IMR-90 (cell line): ENCODE measurements at regions not wholly inside any gene's neighbourhood (a gene's known extent, or its start where the extent isn't known, plus 50 kb on each side); places are given as distances from the start of the nearest gene placed in this dataset.

Experiments
- ATAC-seq: fragments of 200-7000 bp; cut with Tn5 transposase; 2 replicates; pipeline ENCODE4 v1.9.1; 2020; ENCODE audit warnings: low read depth, mild to moderate bottlenecking, moderate library complexity
- BruUV-seq: library from RNA; stranded (reverse); fragments of 400-500 nt; replicated peaks from 2 replicates; lab custom pipeline; 2021; lab: Mats Ljungman, UMichigan
- CTCF ChIA-PET: fragments of 300-600 bp; formaldehyde crosslinking; extraction: SDS; loops from one replicate; lab custom pipeline; 2021; ENCODE audit warnings: antibody characterized with exemption; lab: Yijun Ruan, JAX
- POLR2A ChIA-PET: fragments of 300-600 bp; sonication (Branson Sonifier 250); formaldehyde crosslinking; loops from one replicate; lab custom pipeline; 2022; ENCODE audit warnings: antibody characterized with exemption; ENCODE audit not compliant: unreplicated experiment; lab: Charles Lee
- DNase-seq: peaks from one replicate; pipeline ENCODE4 v3.0.0; 2013
- H2AFZ ChIP-seq: replicated peaks from 2 replicates; pipeline ENCODE3; 2013; ENCODE audit warnings: low read length, mild to moderate bottlenecking; ENCODE audit not compliant: poor library complexity
- H2AK5ac ChIP-seq: 2 replicates; pipeline ENCODE4 v1.6.1; 2013; ENCODE audit warnings: low read depth, low read length, inconsistent platforms
- H2AK9ac ChIP-seq: replicated peaks from 2 replicates; pipeline ENCODE3; 2013; ENCODE audit warnings: mild to moderate bottlenecking, low read depth, low read length, moderate library complexity; ENCODE audit not compliant: poor library complexity
- H2BK120ac ChIP-seq: 2 replicates; pipeline ENCODE4 v1.6.1; 2013; ENCODE audit warnings: low read depth, low read length, inconsistent platforms
- H2BK15ac ChIP-seq: 3 replicates; pipeline ENCODE4 v1.6.1; 2013; ENCODE audit warnings: low read depth, low read length, inconsistent platforms
- H2BK20ac ChIP-seq: 2 replicates; pipeline ENCODE4 v1.6.1; 2013; ENCODE audit warnings: low read depth, mild to moderate bottlenecking, inconsistent platforms, low read length, moderate library complexity
- H2BK5ac ChIP-seq: 2 replicates; pipeline ENCODE4 v1.6.1; 2013; ENCODE audit warnings: mild to moderate bottlenecking, low read depth, low read length, inconsistent platforms; ENCODE audit not compliant: poor library complexity, severe bottlenecking
- H3K14ac ChIP-seq: replicated peaks from 2 replicates; pipeline ENCODE4 v1.6.1; 2013; ENCODE audit warnings: low read depth, low read length, inconsistent platforms
- H3K18ac ChIP-seq: 2 replicates; pipeline ENCODE4 v1.6.1; 2013; ENCODE audit warnings: low read depth, low read length, control low read depth
- H3K23ac ChIP-seq: 2 replicates; pipeline ENCODE4 v1.6.1; 2013; ENCODE audit warnings: low read depth, low read length, inconsistent platforms
- H3K27ac ChIP-seq: 2 replicates; pipeline ENCODE4 v1.5.1; 2013; ENCODE audit warnings: mild to moderate bottlenecking, control low read depth, low read length; ENCODE audit not compliant: insufficient read depth
- H3K27me3 ChIP-seq: 2 replicates; pipeline ENCODE4 v1.6.1; 2013; ENCODE audit warnings: low read length; ENCODE audit not compliant: control insufficient read depth, insufficient read depth
- H3K36me3 ChIP-seq: 2 replicates; pipeline ENCODE4 v1.6.1; 2013; ENCODE audit warnings: low read length, mixed read lengths; ENCODE audit not compliant: control insufficient read depth, insufficient read depth
- H3K4ac ChIP-seq: 2 replicates; pipeline ENCODE4 v1.6.1; 2013; ENCODE audit warnings: low read depth, low read length, inconsistent platforms
- H3K4me1 ChIP-seq: 2 replicates; pipeline ENCODE4 v1.6.1; 2013; ENCODE audit warnings: low read length, mixed read lengths; ENCODE audit not compliant: control insufficient read depth, insufficient read depth
- H3K4me2 ChIP-seq: 2 replicates; pipeline ENCODE4 v1.6.1; 2013; ENCODE audit warnings: low read depth, mild to moderate bottlenecking, control low read depth, low read length, moderate library complexity
- H3K4me3 ChIP-seq: 2 replicates; pipeline ENCODE4 v1.5.1; 2013; ENCODE audit warnings: low read depth, mild to moderate bottlenecking, control low read depth, low read length, moderate library complexity; ENCODE audit not compliant: insufficient read depth
- H3K56ac ChIP-seq: 2 replicates; pipeline ENCODE4 v1.6.1; 2013; ENCODE audit warnings: low read length, inconsistent platforms; ENCODE audit not compliant: insufficient read depth; ENCODE audit errors: extremely low read depth
- H3K79me1 ChIP-seq, 2 experiments: 2 replicates each; pipeline ENCODE4 v1.6.1; 2013; ENCODE audit warnings: low read length in 2 of 2, inconsistent platforms in 1 of 2, low read depth in 1 of 2
- H3K9ac ChIP-seq: 2 replicates; pipeline ENCODE4 v1.6.1; 2013; ENCODE audit warnings: low read depth, low read length, control low read depth
- H3K9me1 ChIP-seq: 2 replicates; pipeline ENCODE4 v1.6.1; 2013; ENCODE audit warnings: low read length, inconsistent platforms; ENCODE audit not compliant: insufficient read depth
- H3K9me3 ChIP-seq: 2 replicates; pipeline ENCODE4 v1.6.1; 2013; ENCODE audit warnings: low read length; ENCODE audit not compliant: control insufficient read depth, insufficient read depth
- H4K20me1 ChIP-seq: 2 replicates; pipeline ENCODE4 v1.6.1; 2013; ENCODE audit warnings: low read length, inconsistent platforms; ENCODE audit not compliant: insufficient read depth
- H4K5ac ChIP-seq: 2 replicates; pipeline ENCODE4 v1.6.1; 2013; ENCODE audit warnings: mild to moderate bottlenecking, low read depth, low read length, control low read depth
- H4K8ac ChIP-seq, 2 experiments: 2 replicates each; pipeline ENCODE4 v1.6.1; 2013; ENCODE audit warnings: low read depth in 2 of 2, low read length in 2 of 2, control low read depth in 1 of 2, inconsistent platforms in 1 of 2
- H4K91ac ChIP-seq: 2 replicates; pipeline ENCODE4 v1.6.1; 2013; ENCODE audit warnings: low read depth, low read length, inconsistent platforms; ENCODE audit not compliant: insufficient read depth
- MAFK ChIP-seq: IDR thresholded peaks from 2 replicates; pipeline ENCODE4 v1.6.1; 2012; ENCODE audit warnings: low read depth, low read length, improper control_type of control experiment
- MXI1 ChIP-seq: IDR thresholded peaks from 2 replicates; pipeline ENCODE4 v1.6.1; 2012; ENCODE audit warnings: low read depth, mild to moderate bottlenecking, low read length, moderate library complexity, borderline replicate concordance
- WGBS, 2 experiments: methylation state at CpG; one replicate each; pipeline versions ENCODE4 v1.1.5 to v1.1.7; 2013; ENCODE audit warnings: missing lambda C conversion rate in 2 of 2; ENCODE audit not compliant: insufficient read length in 1 of 2; ENCODE audit errors: extremely low coverage in 2 of 2; 5-methylcytosine and 5-hydroxymethylcytosine counted together
- dilution Hi-C: fragments of 300-500 bp; cut with HindIII; formaldehyde crosslinking; loops from one replicate; pipeline ENCODE4 v1.14.3; 2018; ENCODE audit warnings: low sequenced_read_pairs; ENCODE audit not compliant: unreplicated experiment
- in situ Hi-C: fragments of 300-500 bp; cut with MboI; formaldehyde crosslinking; loops from 3 replicates; pipeline ENCODE4 v1.14.3; 2019; ENCODE audit warnings: low sequenced_read_pairs, inconsistent platforms, mixed read lengths
- intact Hi-C: fragments of 100-400 bp; cut with micrococcal nuclease; formaldehyde crosslinking; loops from 2 replicates; pipeline ENCODE4 v1.10.0; 2022
- TF ChIP-seq, protein P1 (sequence below): fragments of 150-350 bp; IDR thresholded peaks from 2 replicates; pipeline ENCODE4 v1.6.1; 2017; ENCODE audit warnings: mild to moderate bottlenecking, antibody characterized with exemption, low read length, low read depth

DNA sequence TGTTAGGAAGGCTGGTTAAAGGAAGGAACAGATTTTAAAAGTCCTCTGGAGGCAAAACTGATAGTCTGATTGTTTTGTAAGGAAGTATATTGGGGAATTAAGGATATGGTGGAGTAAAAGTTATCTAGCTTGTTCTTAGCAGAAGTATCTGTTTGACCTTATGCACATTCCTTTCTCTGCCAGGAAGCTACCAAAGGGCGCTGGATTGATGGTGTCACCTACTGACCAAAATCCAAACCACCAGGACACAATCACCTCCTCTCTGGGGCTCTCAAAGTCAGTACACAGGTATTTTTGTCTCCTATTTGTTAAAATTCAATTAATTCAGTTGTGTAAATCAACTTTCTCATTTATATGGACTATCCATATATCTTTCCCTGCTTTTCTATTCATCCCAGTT, 484.5 kb downstream of the NUP35 start:
- no peak overlapping the region for H3K23ac ChIP-seq
- CTCF ChIA-PET: no interaction called here

More for the DNA sequence above, 484.5 kb downstream of the NUP35 start:
- no peak overlapping the region for H2AFZ ChIP-seq
- peaks cover 4% of the 10 kb centered on the region for H3K9me3 ChIP-seq
- no peak overlapping the region for H3K27ac ChIP-seq
- H3K79me1 ChIP-seq: no peaks in the 10 kb centered on the region
- no peak overlapping the region for H3K18ac ChIP-seq
- no peak for ATAC-seq
- H3K4me1 ChIP-seq: no peaks in the 10 kb centered on the region
- no peak overlapping the region for H2BK15ac ChIP-seq
- no peak overlapping the region for H2AK5ac ChIP-seq
- WGBS, 2 experiments: no CpG with 5 or more reads among the region's 1 CpG
- H3K4me3 ChIP-seq: no peak overlapping the region
- no peaks in the 10 kb centered on the region for H4K20me1 ChIP-seq
- DNase-seq: no peak
- H3K4ac ChIP-seq: no peak overlapping the region
- no TSS peak for BruUV-seq
- H2BK120ac ChIP-seq: no peak overlapping the region
- H2BK5ac ChIP-seq: no peak overlapping the region
- no peak overlapping the region for H2AK9ac ChIP-seq
- no peak overlapping the region for H4K5ac ChIP-seq
- H2BK20ac ChIP-seq: no peak overlapping the region
- H3K9me1 ChIP-seq: no peaks in the 10 kb centered on the region
- H3K9ac ChIP-seq: no peak overlapping the region
- H3K27me3 ChIP-seq: no peaks in the 10 kb centered on the region
- intact Hi-C loops: no loop called here
- no peak overlapping the region for H3K4me2 ChIP-seq
- dilution Hi-C loops: no loop called here
- no peak overlapping the region for H3K14ac ChIP-seq
- H4K8ac ChIP-seq: no peak overlapping the region
- POLR2A ChIA-PET: no interaction called here
- H3K36me3 ChIP-seq: no peaks in the 10 kb centered on the region
- H3K56ac ChIP-seq: no peak overlapping the region
- TF ChIP-seq, protein P1, sequence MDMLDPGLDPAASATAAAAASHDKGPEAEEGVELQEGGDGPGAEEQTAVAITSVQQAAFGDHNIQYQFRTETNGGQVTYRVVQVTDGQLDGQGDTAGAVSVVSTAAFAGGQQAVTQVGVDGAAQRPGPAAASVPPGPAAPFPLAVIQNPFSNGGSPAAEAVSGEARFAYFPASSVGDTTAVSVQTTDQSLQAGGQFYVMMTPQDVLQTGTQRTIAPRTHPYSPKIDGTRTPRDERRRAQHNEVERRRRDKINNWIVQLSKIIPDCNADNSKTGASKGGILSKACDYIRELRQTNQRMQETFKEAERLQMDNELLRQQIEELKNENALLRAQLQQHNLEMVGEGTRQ: no peak
- TF ChIP-seq MAFK (no peak), MXI1 (no peak)
- in situ Hi-C loops: no loop called here
- no peak overlapping the region for H4K91ac ChIP-seq
